Colon (tissue), 2 donors: ENCODE measurements at regions not wholly inside any gene's neighbourhood (a gene's known extent, or its start where the extent isn't known, plus 50 kb on each side); places are given as distances from the start of the nearest gene placed in this dataset.

Experiments
- FAIRE-seq: peaks from 2 replicates; lab custom pipeline; 2012; peaks lifted over from hg19 to GRCh38; lab: Jason Lieb, UNC
- donor health status: control.
- donor health status: control.

DNA sequence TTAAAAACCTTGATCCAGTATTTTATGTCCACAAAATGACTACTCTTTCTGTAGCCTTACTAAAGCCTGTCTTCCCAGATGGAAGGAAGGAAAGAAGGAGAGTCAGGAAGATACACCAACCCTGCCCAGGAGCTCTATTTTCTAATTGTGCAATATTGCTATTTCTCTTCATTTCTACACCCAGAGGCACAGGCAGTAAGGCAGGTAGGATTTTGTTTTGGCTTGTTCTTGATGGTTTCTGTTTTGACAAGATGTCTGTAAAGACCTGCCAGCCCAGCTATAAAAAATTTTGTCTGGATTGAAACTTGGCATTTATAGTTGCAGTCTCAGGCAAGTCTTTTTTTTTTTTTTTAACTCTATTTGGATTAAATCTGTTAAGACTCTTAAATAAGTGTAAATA is 587.5 kb upstream of the ARID1B start:
- no peak for FAIRE-seq

DNA sequence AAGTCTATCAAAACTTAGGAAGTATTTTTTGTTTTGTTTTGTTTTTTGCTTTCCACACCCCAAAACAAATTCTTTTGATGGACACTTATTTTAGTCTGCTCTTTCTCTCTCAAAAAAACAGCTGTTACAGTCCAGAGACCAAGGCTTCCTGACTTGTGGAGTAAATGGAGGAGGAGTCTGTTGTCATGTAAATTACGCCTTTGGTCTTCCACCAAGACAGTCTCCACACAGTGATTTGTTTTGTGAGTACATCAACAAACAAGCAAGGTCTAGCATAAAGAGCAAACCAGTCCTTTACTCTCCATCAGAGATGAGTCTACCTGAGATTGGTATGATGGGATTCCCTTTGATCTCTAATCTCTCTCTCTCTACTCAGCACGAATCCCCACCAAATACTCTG is 588.0 kb upstream of the ARID1B start:
- no peak for FAIRE-seq

DNA sequence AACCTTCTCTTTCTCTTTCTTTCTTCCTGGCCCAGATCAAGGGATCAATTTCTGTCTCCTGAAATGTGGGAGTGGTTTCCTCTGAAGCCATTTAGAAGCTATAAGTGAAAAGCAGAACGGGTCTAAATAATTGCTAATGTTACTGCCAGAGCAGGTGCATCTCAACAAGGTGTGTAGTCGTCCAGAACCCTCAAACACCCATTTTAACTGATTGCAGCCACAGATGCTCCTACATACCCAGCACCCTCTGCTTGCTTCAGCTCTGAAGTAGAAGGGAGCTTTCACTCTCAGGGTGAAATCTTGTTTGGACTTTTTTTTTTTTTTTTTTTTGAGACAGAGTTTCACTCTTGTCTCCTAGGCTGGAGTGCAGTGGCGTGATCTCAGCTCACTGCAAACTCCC is 592.1 kb upstream of the ARID1B start:
- FAIRE-seq = no peak

DNA sequence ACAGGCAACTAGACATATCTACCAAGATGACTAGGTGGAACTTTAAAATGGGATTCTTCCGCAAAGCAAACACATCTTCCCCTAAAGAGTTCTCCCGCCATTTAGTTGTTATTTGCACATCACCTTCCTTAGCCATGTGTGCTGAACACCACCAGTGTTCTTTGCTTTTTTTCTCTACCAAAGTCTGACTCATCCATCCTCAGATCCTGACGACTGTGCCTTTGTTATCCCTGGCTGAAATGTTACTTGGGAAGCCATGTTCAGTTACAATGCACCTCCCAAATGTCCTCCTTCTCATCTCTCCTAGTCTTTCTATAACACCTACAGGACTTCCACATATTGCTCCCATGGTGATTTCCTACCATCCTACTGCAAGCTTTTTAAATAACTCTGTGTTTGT is 593.5 kb upstream of the ARID1B start:
- FAIRE-seq = no peak

DNA sequence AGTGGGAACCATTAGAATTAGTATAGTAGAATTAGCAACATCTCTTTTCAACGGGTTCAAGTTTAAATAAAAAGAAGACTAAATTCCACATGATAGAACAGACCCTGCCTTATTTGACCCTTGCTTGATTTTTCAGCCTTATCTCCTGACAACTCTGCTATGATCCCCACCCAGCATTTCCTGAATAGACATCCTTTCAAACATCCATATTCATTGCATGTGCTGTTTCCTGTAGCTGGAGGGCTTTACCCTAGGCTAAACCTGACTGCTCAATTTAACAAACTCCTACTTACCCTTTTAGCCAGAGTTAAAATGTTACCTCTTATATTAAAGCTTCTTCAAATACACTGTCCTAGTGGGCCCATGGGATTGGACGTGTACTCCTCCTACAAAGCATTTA is 594.8 kb upstream of the ARID1B start:
- no peak for FAIRE-seq

DNA sequence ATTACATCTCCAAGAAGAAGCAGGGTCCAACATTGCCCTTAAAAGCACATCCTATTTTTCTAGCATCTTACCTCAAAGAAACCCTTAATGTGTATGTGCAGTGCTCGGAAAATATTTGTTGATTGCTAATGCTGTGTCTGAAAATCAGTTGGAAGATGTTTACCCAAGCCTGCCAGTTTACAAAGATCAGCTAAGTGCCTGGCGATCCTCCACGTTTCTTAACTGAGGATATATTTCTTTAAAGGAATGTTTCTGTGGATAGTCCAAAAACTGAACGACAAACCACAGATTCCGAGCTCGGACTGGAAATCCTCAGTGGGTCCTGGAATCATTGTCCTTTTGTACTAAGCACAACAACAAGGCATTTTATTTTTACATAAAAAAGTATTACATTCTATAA is 595.7 kb upstream of the ARID1B start:
- FAIRE-seq = no peak

DNA sequence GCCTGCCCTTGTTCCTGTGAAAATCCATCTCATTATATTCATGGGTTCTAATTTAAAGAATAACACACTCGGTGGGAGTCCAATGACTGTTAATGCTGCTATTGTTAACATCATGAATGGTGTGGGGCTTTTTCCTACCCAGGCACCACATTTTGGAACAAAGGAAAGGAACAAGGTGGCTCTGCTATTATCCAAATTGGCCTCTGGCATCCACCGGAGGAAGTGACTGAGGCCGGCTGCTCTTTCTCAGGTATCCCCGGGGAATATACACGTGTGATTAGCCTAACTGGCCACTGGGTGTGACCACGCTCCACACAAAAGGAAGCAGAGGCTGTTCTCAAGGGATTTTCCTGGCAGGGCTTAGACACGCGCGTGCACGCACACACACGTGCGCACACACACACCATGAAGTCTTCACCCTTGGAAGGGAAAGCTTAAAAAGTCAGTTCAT is 601.2 kb upstream of the ARID1B start:
- no peak for FAIRE-seq

DNA sequence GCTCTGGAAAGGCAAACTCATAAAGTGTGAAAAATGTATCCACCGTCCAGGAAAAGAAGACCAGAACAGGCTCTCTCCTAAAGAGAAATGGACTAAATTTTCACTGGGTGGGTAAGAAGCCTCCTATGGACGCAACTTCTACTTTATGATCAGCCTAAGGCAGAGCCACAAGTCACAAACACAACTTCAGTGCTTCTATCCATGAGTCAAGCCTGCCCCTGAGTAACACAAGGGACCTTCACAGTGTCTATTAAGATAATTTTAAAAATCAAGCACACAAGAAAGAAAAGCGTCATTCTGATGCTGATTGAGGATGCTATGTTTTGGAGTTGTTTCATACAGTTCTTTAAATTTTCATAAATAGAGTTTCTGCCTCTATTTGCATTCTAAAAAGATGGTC is 601.7 kb upstream of the ARID1B start:
- no peak for FAIRE-seq

DNA sequence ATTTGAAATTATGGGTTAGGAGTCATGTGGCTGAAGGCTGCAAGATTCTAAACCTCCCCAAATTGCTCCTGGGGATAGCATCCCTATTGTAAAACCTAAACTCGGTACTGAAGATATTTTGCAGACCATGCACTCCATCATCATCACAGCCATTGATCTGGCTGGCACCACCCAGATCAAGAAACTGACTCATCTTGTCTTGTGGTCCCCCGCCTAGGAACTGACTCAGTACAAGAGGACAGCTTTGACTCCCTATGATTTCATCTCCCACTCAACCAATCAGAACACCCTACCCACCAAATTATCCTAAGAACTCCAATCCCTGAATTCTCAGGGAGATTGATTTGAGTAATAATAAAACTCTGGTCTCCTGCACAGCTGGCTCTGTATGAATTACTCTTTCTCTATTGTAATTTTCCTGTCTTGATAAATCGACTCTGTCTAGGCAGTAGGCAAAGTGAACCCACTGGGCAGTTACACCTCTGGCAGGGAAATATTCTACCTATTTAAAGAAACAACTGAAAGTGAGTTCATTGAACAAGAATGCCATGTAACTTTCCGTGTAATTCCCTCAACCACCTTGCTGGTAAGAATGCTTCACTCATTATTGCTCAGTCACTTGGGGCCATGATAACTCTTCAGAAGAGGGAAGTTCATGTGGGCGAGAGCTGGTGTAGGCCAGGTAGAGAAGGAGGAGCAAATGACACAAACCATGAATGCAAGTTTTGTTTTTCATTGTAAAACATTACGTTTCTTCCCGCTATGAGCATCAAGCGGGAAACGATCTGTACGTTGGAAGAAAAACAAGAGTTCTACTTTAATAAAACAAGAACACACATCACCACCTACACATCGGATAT is 602.9 kb upstream of the ARID1B start:
- no peak for FAIRE-seq

DNA sequence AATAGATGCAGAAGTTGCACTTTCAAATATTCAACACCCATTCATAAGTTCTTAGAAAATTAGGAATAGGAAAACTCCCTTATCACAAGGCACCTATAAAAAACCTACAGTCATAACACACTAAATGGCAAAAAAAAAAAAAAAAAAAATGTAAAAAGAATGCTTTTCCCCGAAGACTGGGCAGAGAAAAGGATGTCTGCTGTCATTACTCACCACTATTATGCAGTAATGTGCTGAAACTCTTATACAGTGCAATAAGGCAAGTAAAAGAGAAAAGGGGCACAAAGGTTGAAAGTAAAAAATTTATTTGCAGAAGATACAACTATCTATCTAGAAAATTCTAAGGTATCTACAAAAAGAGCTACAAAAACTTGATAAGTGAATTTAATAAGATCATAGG is 607.8 kb upstream of the ARID1B start:
- no peak for FAIRE-seq

DNA sequence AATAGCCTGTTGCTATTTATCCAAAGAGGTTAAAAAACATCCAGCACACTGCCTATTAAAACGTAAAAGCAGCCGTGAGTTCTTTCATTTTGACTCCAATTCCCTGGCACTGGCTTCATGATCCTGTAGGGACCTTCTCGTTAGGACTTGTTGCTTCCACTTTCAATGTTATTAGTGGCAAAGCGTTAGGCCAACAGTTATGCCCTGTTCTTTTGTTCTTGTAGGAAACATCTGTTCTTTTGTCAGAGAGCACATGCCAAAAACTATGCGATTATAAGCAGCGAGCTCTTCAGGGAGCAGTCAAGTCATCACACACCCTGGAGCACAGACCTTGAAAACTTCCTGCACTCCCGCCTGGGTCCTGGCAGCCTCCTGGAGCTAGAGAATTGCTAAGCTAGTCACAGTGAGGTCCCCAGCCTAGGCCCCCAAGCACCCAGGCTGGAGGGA is 609.5 kb upstream of the ARID1B start:
- no peak for FAIRE-seq

DNA sequence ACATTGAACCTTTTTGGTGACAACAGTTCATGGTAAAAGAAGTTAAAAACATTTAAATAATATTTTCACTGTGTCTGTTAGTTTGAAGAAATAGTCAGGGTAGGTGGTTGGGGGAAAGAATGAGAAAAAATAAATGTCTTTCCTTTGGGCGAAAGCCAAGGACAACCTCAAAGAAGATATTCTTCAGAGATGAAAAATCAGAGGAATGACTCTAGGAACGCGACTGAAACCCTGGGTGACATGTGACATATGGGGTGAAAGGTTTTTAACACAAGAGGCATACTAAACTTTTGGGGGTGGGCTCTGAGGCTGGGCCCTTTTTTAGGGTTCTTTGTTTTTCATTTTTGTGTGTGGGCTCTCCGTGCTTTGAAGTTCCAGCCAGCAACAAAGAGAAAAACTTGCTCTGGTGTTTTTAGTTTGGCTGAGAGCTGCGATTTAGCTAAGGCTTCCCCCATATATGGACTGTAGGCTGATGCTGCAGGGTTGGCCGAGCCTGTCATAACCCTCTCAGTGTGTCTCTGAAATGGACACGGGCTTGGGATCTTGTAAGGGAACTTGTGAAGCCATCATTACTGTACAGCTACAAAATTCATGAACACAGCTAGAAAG is 610.1 kb upstream of the ARID1B start:
- FAIRE-seq = no peak

DNA sequence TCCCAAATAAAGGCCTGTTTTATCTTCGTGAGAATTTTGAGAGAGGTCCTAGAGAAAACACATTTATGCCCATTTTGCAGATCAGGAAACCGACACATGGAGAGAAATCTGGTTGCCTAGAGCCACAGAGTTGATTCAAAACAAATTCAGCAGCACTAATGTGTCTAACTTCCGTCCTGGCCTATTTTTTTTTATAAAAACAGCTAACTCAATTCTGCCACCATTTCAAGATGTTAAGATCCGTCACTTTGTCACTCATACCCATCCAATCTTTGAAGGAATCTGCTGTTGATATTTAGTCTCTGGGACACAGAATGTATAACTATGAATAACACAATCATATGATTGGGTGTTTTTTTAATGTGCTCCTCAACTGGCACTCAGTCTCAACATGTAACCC is 611.1 kb upstream of the ARID1B start:
- FAIRE-seq = no peak

DNA sequence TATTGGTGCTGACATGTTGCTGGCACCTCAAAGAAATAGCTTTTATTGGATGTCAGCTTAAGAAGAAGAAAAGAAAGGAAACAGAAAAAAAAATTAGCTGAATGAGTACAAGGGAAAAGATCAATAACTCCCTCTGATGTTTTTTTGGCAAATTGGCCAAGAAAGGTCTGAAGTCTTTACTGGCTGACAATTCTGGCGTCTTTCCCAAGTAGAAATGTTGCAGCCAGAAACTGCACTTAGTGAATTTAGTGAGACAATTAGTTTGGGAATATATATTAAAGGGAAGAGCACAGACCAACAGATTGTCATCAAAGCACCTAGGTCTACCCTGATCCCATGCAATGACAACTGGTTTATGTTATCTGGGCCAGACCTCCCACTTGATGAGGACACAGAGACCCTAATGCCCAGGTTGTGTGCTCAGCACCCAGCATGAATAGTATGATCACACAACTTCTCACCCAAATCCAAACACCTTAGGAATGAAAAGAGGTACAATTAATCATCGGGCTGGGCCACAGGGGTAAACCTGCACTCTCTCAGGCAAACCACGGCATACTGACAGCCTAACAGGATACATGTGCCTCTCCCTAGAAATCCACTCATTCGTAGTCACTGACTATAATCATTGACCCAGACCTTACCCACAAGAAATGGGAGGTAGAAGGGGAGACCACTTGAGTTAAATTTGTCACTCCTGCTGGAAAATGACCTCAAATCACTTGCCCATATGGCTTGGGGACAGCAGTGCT is 612.3 kb upstream of the ARID1B start:
- no peak for FAIRE-seq

DNA sequence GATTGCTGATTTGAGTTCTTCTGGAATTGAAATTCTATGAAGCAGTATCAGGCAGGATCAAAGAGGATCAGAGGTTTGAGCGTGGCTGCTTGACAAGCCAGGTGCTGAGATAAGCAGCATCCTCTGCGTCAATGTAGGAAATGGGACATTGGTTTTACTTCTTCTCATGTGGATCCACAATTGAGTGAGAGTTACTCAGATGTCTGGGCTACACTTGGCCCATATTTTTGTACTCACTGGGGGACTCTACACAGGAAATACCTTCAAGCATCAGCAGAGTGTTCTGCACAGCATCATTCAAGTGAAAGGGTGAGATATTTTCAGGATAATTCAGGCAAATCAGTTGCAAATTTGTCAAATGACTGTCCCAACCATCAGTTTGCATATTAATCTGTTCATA is 613.9 kb upstream of the ARID1B start:
- FAIRE-seq = no peak

DNA sequence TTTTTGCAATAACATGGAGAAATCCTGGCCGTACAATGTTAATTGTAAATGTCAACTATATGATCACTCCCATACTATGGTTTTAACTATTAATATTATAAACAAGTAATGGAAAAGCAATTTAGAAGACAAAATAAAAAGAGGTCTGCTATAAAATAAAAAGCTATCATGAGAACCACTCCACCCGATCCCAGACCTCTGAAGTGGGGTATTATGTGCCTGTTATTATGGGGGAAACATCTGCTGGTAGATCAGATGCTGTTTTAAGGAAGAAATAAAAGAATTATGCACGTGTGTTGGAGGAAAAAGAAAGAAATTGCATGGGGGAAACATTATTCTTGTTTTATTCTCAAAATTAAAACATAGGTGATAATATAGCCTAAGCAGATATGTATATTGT is 615.7 kb upstream of the ARID1B start:
- FAIRE-seq = no peak

DNA sequence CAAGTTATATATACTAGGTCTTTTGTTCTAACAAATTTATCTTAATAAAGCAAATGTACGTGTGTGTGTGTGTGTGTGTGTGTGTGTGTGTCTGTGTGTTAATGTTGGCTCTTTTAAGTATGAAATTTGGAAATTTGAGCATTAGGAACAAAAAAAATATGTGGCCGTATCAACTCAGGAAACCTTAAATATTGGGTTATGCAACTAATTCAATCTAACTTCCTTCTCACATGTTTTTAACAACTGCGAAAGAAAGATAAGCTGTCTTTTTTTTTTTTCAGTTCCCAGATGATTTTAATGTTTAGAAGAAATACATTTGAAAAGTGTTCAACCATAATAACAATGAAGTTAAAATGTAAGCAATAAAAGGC is 616.4 kb upstream of the ARID1B start:
- FAIRE-seq = no peak

DNA sequence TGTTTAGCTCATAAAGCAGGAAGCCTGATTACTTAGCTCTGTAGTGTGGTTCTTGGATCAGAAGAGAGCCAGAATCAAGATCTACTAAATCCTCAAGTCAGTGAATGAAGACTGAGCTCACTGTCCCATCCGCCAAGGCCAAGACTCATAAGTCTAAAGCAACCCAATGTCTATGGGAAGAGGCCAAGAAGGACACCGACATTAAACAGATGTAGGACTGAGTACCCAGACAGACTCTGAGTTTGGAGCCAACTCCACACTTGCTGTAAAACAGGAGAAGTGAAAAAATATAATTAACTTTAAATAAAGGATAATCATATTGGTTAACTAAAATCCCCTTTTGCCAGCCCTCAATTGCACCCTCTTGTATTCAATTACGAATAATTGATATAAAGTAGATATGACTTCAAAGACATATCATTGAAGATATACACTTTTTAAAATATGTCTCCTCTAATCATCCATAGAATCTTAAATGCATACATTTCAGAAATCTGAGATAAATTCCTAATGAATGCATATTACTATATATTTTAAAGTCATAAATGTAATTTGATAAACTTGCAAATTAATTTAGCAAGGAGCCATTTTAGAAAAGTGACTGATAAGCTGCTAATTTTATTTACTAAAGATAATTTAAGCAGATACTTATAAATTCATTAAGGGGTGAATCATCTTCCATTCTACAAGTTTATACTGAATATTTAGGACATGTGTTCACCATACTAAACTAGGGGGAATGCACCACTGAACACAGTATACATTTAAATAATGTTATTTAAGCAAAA is 617.0 kb upstream of the ARID1B start:
- FAIRE-seq = no peak

DNA sequence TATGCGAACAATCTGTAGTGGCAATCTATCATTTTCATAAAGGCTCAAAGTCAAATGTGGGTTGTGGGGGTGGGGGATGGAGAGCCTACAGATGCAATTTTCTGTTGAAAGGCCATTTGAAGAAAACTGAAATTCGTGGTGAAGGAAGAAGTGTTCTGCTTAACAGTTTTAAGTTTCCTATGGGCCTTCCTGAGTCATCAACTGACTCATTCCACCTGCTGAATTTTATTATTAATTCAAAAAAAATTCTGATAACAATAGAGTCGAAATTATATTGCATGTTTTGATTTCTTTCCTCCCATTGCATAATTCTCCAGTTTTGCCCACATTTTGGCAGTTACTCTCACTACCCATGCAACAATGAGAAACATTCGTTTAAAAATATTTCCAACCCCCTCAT is 622.3 kb upstream of the ARID1B start:
- no peak for FAIRE-seq

DNA sequence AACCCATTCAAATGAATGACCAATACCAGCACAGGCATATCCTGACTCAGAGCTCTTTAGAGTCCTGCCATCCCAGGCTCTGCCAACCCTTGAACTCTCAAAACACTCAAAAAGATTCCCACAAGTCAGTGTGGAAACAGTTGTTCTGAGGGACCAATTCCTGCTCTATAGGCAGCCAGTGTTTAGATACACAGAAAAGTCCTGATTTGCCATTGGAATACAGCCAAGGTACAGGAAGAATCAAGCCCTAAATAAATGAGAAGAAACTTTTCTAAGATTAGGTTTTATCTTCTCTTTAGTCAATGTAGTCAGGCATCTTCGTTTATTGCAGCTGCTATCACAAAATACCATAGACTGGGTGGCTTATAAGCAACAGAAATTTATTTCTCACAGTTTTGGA is 626.8 kb upstream of the ARID1B start:
- FAIRE-seq = no peak

DNA sequence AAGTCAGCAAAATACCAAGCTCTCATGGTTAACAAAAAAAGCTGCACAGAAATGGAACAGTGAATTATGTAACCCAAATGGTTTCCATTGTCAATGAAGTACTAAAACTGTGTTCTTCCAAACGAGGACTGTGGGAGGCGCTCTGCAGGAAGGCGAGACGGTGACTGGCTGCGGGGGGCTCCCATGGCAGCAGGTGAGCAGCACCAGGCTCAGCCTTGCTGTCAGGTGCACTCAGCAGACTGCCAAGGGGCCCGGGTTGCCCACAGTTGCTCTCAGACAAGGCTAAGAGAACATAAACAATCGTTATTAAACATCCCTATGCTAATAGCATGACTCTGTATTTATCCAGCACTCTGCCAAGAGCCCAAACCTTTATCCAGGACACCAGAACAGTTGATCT is 630.3 kb upstream of the ARID1B start:
- FAIRE-seq = no peak

DNA sequence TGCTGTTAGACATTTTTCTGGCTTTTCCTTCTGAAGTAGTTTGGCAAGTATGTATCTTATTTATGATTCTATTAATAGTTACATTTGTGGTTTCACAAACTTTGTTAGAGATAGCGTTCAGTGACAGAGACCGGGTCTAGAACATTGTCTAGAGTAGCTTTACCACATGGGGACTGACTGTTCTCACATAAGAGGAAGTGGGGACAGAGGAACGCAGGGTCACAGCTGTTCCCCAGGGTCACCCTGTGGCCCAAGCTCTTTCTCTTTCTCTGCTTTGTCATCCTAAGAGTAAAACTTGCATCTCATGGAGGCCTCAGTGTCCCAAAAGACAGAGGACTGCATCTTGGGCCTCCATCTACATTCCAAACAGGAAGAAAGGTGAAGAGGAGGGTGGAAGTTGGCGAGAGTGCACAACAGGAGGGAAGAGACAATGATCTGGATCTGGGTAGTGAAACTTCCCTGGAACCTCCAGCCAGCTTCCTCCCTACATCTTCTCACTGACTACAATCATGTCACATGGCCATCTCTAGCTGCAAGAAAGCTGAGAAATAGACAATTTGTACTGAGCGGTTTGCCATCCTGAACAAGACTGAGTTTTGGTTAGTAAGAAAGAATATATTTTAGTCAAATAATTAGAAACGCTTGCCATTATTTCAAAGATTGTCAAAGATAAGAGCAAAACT is 645.8 kb upstream of the ARID1B start:
- no peak for FAIRE-seq
